ENCODE measurements at regions not wholly inside any gene's neighbourhood (a gene's known extent, or its start where the extent isn't known, plus 50 kb on each side); places are given as distances from the start of the nearest gene placed in this dataset.

GRCh38 chr2:223530811-223531210, 71.3 kb downstream of the SCG2 start:
- no peak for ATAC-seq (ENCODE audit: low read depth)
- H3K79me1 ChIP-seq (ENCODE audit: low read depth in 1 of 2, low read length in 2 of 2): no peaks in the 10 kb centered on the region
- no peak overlapping the region for H4K8ac ChIP-seq (ENCODE audit: low read depth in 2 of 2, low read length in 2 of 2)
- H2BK15ac ChIP-seq (ENCODE audit: low read depth, low read length): no peak overlapping the region
- no peaks in the 10 kb centered on the region for H4K20me1 ChIP-seq (ENCODE audit: insufficient read depth, low read length)
- dilution Hi-C loops (cut with HindIII; ENCODE audit: low sequenced_read_pairs, unreplicated experiment) (no loop called here), intact Hi-C loops (cut with micrococcal nuclease) (no loop called here), in situ Hi-C loops (cut with MboI; ENCODE audit: low sequenced_read_pairs) (no loop called here)
- H2AFZ ChIP-seq (replicated peaks; ENCODE audit: low read length, poor library complexity): no peak overlapping the region
- no peaks in the 10 kb centered on the region for H3K9me1 ChIP-seq (ENCODE audit: insufficient read depth, low read length)
- peaks cover 4% of the 10 kb centered on the region for H3K27me3 ChIP-seq (ENCODE audit: control insufficient read depth, insufficient read depth, low read length)
- H3K4me1 ChIP-seq (ENCODE audit: control insufficient read depth, insufficient read depth, low read length): no peaks in the 10 kb centered on the region
- no peak overlapping the region for H3K56ac ChIP-seq (ENCODE audit: extremely low read depth, insufficient read depth, low read length)
- no peak overlapping the region for H3K14ac ChIP-seq (replicated peaks; ENCODE audit: low read depth, low read length)
- H3K18ac ChIP-seq (ENCODE audit: low read depth, low read length): no peak overlapping the region
- H4K5ac ChIP-seq (ENCODE audit: low read depth, low read length): no peak overlapping the region
- no peak overlapping the region for H3K9ac ChIP-seq (ENCODE audit: low read depth, low read length)
- H3K4me3 ChIP-seq (ENCODE audit: insufficient read depth, low read depth, low read length): no peak overlapping the region
- H2AK5ac ChIP-seq (ENCODE audit: low read depth, low read length): no peak overlapping the region
- CTCF ChIA-PET: no interaction called here
- no peak overlapping the region for H3K23ac ChIP-seq (ENCODE audit: low read depth, low read length)
- H3K4me2 ChIP-seq (ENCODE audit: low read depth, low read length): no peak overlapping the region
- no peak overlapping the region for H3K4ac ChIP-seq (ENCODE audit: low read depth, low read length)
- BruUV-seq (replicated peaks): no TSS peak
- H2BK120ac ChIP-seq (ENCODE audit: low read depth, low read length): no peak overlapping the region
- no peak overlapping the region for H2BK5ac ChIP-seq (ENCODE audit: low read depth, low read length, poor library complexity, severe bottlenecking)
- H3K9me3 ChIP-seq (ENCODE audit: control insufficient read depth, insufficient read depth, low read length): no peaks in the 10 kb centered on the region
- DNase-seq: no peak
- H3K27ac ChIP-seq (ENCODE audit: insufficient read depth, low read length): no peak overlapping the region
- H2BK20ac ChIP-seq (ENCODE audit: low read depth, low read length): no peak overlapping the region
- no peaks in the 10 kb centered on the region for H3K36me3 ChIP-seq (ENCODE audit: control insufficient read depth, insufficient read depth, low read length)
- POLR2A ChIA-PET (ENCODE audit: unreplicated experiment): no interaction called here
- 0% methylated on average over 1 of the region's 4 CpGs; no CpG with 5 or more reads in 1 of the 2 experiments for WGBS, 2 experiments (ENCODE audit: extremely low coverage in 2 of 2, insufficient read length in 1 of 2)
- H2AK9ac ChIP-seq (replicated peaks; ENCODE audit: low read depth, low read length, poor library complexity): no peak overlapping the region
- no peak overlapping the region for H4K91ac ChIP-seq (ENCODE audit: insufficient read depth, low read depth, low read length)
- no peak for TF ChIP-seq RAD21 (IDR thresholded peaks at IDR 0.05; ENCODE audit: low read length)
- TF ChIP-seq RFX5 (IDR thresholded peaks at IDR 0.05; ENCODE audit: low read depth, low read length): no peak
- no peak for TF ChIP-seq RCOR1 (IDR thresholded peaks at IDR 0.05; ENCODE audit: insufficient replicate concordance, low read length)
- no peak for TF ChIP-seq CTCF (conservative IDR thresholded peaks at IDR 0.05; ENCODE audit: low read depth, low read length)
- TF ChIP-seq POLR2A (IDR thresholded peaks at IDR 0.05; ENCODE audit: low read depth, low read length): no peak
- no peak for TF ChIP-seq MAZ (IDR thresholded peaks at IDR 0.05; ENCODE audit: borderline replicate concordance, low read depth, low read length)
- TF ChIP-seq BHLHE40 (IDR thresholded peaks at IDR 0.05; ENCODE audit: low read depth, low read length): no peak
- no peak for TF ChIP-seq ELK1 (IDR thresholded peaks at IDR 0.05; ENCODE audit: borderline replicate concordance, low read depth, low read length)
- TF ChIP-seq SMC3 (IDR thresholded peaks at IDR 0.05; ENCODE audit: low read depth, low read length): no peak
- TF ChIP-seq USF2 (IDR thresholded peaks at IDR 0.05; ENCODE audit: low read depth, low read length): no peak
- TF ChIP-seq NFE2L2 (IDR thresholded peaks at IDR 0.05; ENCODE audit: low read depth, low read length): no peak
- TF ChIP-seq FOS (IDR thresholded peaks at IDR 0.05; ENCODE audit: low read depth, low read length): no peak
- TF ChIP-seq MAFK (IDR thresholded peaks at IDR 0.05; ENCODE audit: low read depth, low read length): no peak
- no peak for TF ChIP-seq CHD1 (IDR thresholded peaks at IDR 0.05; ENCODE audit: low read depth, low read length)
- TF ChIP-seq MXI1 (IDR thresholded peaks at IDR 0.05; ENCODE audit: borderline replicate concordance, low read depth, low read length): no peak
- no peak for TF ChIP-seq CEBPB (IDR thresholded peaks at IDR 0.05; ENCODE audit: low read depth, low read length)

Measured in IMR-90 (cell line).